NCI-H748 (cell line): ENCODE measurements at regions not wholly inside any gene's neighbourhood (a gene's known extent, or its start where the extent isn't known, plus 50 kb on each side); places are given as distances from the start of the nearest gene placed in this dataset.
"Not testable (repeated sequence)": the region's sequence is repeated elsewhere in the genome, so short reads cannot be mapped to it uniquely, and the experiment has no call there.

ENCODE experiments used
- DNase-seq: peaks from one replicate; lab custom pipeline; 2025; ENCODE audit not compliant: unreplicated experiment; lab: John Stamatoyannopoulos, UW

DNA sequence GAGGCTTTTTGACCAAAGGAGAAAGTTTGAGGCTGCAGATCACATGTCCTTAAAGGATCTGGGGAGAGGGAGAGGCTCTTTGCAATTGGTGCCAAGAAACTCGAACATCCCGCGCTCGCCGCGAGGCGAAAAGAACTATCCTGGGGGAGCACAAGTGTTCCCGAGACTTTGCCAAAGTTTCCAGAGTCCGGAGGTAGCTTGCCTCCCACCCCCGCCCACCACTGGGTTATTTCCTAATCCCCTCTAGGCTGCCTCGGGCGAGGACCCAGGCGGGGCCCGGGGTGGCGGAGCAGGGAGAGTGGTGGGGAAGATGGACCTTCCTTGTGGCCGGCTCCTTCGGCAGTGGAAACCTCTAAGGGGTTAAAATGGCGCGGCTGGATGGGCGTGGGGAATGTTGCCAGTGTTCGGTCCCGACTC, 114.5 kb downstream of the KCNRG start:
- DNase-seq, result no peak

DNA sequence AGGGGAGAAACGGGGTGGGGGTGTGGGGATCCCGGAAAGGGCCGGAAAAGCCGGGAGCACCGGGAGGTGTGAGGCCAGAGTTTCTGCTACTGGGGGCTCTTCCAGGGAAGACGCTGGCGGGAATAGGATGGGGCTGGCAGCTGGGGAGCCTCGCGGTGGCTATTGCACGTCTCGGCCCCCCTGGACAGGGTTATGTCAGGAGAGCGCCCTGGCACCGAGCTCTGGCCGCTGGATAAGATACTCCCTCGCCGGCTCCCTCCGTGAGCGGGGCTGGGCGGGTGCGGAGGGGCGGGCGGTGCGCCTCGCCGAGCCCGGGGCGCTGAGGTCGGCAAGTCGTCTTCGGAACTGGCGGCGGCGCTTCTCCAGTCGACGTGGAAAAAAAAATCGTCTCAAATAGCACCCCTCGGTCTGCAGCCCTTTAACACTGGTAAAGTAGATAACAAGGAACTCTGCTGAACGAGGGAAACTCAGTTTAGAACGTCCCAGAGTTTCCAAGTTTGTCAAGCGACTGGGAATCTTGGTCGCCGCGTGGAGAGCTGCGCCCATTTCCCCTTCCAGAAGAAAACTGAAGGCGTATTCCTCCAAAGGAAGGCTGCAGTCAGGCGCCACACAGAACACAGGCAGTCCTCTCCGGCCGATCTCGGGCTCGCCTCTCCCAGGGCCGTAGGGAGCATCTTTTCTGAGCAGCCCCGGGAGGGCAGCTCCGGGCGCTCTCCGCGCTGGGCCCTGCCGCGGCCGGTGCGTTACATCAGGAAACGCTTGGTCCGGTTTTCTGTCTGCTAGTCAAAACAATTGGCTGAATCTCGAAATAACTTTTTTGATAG, 115.1 kb downstream of the KCNRG start:
- DNase-seq, result peak; percentile 59

DNA sequence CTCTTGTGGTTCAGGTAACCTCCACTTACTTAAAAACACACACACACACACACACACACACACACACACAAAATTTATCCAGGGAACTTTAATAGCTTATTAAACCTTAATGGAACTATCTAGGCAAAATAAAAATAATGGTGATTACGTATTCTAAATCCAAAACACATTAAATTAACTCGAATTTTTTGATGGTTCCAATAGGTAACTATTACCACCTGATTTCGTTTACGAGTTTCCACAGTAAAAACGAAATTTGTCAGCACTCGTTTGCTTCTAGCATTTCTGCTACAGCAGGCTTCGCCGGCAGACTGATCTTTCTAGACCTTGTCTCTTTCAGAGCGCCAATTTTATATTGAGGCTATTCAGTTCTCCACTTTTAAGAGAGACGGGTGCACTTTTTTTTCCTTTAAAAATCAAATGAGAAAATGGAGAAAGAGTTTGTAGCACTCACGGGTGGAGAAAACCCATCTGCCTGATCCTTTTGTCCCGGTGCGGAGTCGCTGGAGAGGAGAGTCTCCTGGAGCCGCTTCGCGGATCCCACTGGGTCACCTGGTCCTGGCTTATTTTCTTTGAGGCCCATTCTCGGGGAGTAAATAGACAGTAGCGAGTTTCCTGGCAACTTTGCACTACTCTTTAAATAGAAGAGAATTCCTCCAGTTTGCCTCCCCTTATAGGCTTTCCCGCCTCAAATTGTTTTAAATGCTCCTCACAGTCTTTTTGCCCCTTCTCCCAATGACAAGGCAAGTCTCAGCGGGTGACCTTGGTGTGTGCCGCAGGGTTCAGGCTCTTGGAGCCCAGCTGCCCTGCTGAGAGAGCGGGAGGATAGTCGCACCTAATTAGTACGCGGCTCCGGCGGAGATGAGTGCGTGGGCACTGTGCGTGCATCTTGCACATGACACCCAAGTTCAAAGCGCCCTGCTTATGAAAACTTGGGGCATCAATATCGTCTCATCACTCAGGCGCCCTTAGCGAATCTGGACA, 117.0 kb downstream of the KCNRG start:
- DNase-seq, result no peak

DNA sequence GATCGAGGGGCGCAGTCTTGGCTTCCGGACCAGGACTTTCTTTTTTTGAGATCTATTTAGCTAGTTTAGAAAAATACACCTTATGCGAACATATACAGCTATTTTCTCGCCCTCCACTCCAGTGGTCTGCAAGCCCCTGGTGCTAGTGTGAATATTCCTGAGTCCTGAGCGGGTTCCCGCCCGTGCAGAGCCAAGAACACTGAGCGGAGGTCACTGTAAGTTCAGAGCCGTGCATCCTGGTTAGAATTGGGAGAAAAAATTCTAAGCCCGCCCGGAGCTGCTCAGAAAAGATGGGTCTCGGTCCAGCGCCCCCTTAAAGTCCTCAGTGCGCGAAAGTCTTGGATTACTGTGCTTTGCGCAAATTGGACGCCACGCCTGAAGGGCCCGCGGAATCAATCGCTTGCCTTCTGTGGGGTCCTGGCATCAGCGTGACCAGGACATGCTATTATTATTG, 117.7 kb downstream of the KCNRG start:
- DNase-seq, result no peak

DNA sequence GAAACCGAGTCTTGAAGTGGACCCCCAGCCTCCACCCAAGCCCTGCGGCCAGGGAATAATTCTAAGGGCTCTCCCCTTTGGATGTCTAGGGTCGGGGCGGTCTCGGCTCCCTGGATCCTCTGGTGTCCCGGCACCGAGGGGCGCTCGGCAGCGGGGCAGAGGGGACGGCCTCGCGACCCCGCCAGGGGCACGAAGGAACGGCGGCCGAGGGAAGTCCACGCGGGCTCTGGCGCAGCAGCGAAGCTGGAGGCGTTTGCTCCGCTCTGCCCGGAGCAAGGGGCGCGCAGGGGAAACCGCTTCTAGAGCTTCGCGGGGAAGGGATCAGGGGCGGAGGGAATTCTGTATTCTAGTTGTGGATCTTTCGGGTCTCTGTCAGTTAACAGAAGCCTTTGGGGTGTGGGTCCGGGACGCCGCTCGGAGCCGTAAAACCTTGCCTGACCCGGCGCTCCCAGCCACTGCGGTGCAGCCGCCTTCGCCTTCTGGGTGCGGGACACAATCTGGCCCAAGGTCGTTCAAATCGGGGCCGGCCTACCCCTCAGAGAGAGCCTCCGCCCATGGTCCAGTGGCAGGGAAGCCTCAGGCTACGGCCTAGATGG, 118.2 kb downstream of the KCNRG start:
- DNase-seq, result no peak

DNA sequence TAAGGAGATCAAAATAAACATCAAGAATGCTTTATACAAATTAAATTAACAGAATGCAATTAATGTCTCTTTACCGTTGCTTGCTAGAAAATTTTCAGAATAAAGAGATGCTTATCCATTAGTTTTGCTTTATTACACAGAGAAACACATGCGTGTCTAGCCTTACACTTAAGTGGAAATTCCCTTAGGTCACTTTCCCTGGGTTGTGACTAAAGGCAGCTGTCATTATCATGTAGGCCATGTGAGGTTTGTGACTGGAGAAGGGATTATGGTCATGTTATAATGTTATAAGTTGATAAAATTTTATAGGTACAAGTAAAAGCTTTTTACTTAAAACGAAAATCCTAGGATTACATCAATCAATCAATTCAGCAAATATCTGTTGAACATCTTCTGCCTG, 121.0 kb downstream of the KCNRG start:
- no peak for DNase-seq

DNA sequence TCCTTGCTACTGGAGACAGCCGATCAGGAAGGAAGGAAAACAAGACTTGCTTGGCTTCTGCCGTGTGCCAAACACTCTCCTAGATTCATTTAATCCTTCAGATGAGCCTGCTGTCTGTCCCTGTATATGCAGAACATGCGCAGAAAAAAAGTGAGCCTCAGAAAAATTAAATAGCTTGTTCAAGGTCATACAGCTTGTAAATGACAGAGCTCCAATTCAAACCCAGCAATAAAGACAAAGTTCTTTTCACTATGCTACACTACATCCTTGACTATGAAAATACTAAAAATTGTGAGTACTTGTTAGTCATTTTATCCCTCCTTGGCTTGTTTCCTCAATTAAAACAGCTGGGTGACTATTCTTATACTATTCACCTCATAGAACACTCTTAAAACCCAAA, 121.4 kb downstream of the KCNRG start:
- no peak for DNase-seq

DNA sequence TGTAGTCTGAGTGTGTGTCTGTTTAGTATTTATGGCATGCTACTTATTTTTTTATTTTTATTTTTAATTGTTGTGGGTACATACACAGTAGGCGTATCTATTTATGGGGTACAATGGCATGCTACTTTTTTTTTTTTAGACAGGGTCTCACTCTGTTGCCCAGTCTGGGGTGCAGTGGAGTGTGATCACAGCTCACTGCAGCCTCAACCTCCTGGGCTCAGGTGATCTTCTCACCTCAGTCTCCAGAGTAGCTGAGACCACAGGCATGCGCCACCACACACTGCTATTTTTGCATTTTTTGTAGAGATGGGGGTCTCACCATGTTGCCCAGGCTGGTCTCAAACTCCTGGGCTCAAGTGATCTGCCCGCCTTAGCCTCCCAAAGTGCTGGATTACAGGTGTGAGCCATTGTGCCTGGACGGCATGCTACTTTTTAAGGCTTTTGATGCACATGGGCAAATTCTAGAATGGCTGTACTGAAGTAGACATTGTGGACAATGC, 124.2 kb downstream of the KCNRG start:
- DNase-seq, result not testable (repeated sequence)

DNA sequence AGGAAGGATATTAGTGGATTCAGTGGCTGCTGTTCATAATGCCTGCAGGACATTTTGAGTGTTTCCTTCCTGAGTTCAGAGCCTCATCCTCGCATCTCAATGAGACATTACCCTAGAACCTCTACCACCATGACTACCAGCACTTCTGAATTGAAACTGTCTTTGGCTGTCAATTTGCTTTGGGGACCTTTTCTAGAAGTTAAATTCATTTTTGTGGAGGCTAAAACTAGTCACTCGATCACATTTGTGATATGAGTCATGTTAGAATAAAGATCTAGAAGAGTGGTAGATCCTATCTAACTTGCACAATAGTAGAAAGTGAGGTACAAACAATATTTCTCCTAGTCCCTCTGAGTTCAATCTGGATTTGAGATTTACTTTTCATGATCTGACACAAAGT, 124.9 kb downstream of the KCNRG start:
- no peak for DNase-seq

DNA sequence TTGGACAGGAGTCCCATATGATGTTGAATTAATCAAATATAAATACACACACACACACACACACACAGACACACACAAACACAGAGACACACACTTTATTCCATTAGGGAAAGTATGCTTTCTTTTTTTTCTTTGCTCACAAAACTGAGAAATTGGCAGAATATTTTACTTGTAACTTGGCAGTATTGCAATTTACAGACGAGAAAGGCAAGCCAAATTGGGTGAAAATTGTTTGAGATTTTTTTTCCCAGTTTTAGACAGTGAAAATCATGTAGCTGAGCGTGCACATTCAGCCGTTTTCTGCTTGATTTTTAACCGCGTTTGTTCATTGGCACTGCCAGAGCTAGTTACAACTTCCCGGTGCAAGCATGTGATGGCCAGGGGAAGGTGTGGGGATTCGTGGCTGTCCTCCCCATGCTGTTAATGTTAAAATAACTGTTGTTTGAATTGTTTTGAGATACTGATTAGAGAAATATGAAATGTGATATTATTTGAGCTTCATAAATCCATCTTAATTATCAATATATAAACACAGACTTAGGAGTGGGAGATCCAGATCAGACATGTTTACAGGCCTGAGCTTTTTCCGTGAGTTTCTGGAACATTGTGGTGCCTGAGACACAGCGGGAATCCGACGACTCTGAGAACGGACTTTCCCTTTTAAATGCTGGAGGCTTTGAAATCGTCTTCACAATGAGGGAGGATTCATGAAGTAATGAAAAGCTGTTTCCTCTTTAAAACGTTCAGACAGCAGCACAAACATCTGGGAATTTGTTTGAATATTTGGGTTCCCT, 125.5 kb downstream of the KCNRG start:
- no peak for DNase-seq

DNA sequence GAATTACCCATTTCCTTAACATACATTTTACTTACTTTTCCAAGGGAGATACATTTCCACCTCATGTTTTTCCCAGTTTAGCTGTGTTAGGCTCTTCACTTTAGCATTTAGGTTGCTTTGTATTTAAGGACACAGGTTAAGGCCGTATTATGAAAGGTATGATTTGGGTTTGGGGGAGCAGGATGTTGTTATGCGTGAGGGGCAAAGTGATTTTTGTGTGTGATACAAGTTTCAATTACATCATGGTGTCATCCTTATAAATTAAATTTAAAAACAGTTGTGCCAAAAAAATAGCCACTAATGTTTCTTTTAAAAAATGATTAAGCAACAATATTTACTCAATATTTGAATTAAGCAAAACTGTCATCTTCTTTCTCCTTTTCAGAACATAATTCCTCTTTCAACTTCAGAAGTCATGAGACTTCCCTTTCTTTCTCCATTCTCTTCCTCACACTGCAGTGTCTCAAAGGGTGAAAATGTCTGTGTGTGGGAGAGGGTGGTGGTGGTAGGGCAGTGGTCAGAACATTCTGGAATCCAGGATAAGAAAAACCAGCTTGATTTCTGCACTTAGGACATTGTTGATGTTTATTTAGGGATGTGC, 126.2 kb downstream of the KCNRG start:
- DNase-seq, result no peak

DNA sequence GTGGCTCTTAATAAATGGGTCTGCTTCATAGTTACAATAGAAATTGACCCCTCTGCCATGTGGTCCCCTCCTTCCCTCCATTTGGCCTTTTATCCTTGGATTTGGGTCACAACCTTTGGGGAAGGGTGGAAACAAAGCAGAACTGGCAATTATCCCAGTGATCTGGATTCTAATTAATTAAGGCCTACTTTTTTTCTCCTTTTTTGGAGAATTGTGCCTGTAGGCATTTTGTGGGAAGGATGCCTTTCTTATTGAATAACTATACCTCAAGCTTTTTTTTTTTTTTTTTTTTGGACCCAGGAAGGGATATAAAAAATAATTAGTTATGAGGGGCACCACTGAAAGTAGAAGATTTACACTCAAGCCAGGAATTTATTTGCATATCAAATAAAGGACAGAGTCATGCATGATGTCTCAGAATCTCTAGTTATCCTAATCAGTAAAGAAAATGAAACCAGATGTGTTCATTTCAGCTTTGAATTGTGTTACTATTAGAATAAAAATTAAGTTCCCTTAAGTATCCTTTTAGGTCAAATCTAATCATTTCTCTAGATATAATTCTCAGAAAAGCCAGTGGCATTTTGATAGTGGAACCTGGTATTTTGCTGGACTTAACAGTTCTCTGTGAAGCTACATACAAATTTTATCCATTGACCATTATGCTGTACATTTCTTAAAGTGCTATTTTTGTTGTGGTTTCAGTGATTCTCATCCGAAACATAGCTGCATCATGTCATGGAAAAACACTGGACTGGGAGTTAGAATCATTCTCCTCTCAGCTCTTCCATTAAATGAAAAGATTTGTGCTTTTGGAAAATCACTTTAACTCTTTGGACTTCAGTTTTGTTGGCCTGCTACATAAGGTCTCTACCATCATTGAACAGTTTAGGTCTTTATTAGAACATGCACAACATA, 129.3 kb downstream of the KCNRG start:
- no peak for DNase-seq

DNA sequence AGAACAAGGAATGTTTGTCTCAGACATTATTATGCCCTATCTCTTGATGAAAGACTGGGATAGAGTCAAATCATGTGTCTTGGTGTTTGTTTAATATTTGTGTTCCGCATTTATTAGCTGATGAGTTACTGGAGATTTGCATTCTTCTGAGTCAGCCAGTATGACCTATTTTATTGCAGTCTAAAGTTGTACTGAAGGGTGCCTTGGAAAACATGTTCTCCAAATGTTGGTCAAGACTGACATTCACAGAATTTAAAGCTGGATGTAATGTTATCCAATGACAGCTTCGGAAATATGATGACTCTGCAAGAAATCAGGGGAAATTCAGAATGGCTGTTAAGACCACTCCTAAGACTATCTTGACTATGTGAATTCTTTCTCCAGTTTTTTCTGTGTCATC, 134.0 kb downstream of the KCNRG start:
- no peak for DNase-seq

DNA sequence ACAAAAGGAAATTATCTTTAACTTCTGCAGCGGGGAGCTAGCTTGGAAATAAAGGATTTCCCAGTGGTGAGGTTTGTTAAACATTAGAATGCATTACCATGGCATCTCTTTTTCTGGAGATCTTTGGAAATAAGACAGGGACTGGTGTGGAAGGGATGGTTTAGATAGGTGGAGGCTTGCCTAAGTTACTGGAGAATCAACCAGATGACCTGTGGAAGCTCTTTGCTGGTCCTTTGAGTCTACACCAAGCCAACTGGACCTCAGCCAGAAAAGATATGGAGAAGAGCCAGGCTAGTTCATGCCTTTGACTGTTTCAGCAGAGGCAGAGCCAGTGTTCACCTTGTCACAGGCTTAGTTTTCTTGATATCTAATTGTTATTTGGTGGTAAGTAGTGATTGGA, 134.7 kb downstream of the KCNRG start:
- DNase-seq, result no peak

DNA sequence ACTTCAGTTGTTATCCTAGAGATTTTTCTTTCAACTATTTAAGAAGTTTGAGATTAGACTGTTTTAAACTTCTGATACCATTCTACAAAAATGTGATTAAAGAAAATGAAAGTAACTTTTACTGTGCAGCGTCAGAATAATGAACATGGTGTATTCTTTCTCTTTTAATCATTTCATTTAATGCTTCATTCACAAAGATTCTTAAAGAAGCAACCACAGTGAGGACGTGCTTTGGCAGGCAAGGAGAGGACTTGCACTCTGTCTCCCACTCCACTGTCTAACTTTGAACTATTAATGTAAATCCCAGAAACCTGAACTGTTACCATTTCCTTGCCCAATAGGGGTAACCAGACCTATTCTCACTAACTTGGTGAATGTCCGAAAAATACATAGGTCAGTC, 137.0 kb downstream of the KCNRG start:
- no peak for DNase-seq

DNA sequence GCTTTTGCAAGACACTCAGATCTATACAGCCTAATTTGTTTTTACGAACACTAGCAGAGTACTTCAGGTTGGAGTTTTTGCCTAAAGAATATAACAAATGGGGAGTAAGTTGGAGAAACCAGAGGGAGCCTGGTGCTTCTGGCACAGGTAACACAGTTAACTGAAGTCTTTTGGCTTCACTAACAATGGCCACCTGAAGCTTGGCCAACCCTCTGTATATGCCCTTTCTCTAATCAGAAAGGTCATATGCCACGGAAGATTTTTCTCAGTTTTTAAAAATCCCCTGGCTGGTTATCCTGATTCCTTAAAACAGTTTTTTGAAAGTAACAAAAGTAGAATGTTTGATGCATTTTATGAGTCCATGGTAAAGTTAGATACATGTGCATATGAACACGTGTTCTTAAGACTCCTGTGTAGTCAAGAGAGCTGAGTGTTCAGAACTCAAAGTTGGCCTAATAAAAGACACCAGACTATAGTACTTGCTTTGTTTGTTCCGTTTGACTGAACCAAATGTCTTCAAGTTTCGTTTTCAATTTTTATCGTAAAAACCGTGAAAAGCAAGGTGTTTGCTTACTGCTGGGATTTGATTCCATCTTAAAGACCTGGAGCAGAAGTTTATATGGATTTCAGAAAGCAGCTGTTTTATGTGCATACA, 137.5 kb downstream of the KCNRG start:
- DNase-seq, result no peak

DNA sequence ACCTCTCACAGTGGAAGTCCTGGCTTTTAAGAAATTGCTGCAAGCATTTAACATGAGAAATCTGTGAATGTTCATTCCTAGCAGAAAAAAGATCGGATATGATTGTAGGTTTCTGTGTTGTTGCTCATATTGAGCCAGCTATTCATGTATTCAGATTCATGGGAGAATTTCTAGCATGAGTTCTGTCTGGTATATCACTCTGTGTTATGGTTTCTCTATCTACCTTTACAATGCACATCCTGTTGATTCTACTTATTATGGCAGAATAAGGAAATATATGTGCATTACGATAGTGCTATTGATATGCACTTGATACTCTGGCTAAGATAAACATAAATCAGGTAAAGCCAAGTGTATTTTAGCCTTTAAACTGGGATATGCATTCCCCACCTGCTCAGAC, 138.2 kb downstream of the KCNRG start:
- DNase-seq, result no peak

DNA sequence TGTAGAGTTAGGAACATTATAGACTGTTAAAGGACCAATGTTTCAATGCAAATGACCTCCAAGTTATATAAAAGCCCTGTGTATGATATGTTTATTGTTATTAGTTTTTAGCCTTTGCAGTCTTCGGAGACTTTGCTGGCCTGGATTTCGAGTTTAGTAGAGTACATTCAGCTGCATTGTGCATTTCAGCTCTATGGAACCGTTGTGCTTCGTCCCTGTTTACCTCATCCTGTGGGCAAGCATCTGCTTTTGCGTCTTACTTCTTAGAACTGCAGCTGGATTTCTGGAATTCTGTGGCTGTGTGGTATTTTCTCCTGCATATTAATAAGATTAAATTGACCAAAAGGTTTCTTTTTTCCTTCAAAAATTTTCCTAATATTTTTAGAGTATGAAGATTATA, 138.6 kb downstream of the KCNRG start:
- no peak for DNase-seq

DNA sequence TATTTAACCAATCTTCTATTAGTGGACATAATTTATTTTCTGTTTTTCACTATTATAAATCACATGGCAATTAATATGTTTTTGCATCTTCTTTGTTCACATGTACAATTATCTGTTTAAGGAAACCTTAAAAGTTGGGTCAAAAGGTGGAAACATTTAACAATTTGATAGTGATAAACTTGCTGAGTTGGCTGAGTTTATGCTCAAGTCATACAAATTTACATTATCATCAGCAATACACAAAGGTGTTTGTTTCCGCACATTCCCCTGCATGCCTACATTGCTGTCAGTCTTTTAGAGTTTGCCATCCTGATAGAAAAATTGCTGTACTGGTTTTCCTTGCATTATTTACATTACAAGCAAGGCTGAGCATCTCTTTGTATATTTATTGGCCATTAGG, 139.5 kb downstream of the KCNRG start:
- DNase-seq, result no peak
